AG04449 (cell line): ENCODE measurements at regions not wholly inside any gene's neighbourhood (a gene's known extent, or its start where the extent isn't known, plus 50 kb on each side); places are given as distances from the start of the nearest gene placed in this dataset.

Experiments used
- CTCF ChIA-PET: fragments of 350-600 bp; formaldehyde crosslinking; extraction: SDS; loops from one replicate; lab custom pipeline; 2021; ENCODE audit warnings: antibody characterized with exemption; lab: Yijun Ruan, JAX
- POLR2A ChIA-PET: fragments of 400-600, 350-600 bp; formaldehyde crosslinking; extraction: SDS; loops from one replicate; lab custom pipeline; 2020; ENCODE audit warnings: antibody characterized with exemption, inconsistent platforms; lab: Yijun Ruan, JAX
- DNase-seq: peaks from one replicate; pipeline ENCODE4 v3.0.0-alpha.2; 2010; ENCODE audit warnings: low read depth, low spot score
- H3K4me3 ChIP-seq: 2 replicates; pipeline ENCODE4 v1.5.1; 2011; ENCODE audit warnings: low read depth, mild to moderate bottlenecking, control low read depth, low read length
- TF ChIP-seq, protein P1 (sequence below): IDR thresholded peaks from one replicate; pipeline ENCODE4 v1.5.1; 2011; ENCODE audit warnings: mild to moderate bottlenecking, moderate library complexity, low read length, control low read depth, inconsistent platforms; ENCODE audit not compliant: insufficient read depth; ENCODE audit errors: missing control alignments

DNA sequence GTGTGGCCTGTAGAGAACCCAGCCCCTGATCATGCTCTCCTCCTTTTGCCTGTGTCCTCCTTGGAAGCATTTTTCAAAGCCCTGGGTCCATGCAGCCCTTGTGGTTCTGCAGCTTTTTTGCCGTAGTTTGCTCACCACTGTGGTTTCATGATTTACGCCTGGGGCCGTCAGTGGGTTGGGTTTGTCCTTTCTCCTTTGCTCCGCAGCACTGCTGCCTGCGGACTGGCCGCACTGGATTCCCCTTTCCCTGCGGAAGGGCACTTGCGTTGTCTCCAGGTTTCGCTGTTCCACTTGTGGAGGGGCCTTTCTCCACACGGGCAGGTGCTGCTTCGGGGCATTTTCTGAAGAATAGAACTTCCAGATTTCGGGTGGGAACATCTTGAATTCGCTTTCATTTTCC lies 1260.9 kb downstream of the BRD1 start:
- DNase-seq, result no peak
- H3K4me3 ChIP-seq, result peak overlapping the region; percentile 33
- CTCF ChIA-PET, result interaction anchor here (1.6 kb wide), 1 partner anchor 1067 kb away, joined by 3 read pairs; no protein-coding TSS in a partner anchor
- POLR2A ChIA-PET, result no interaction called here
- TF ChIP-seq, protein P1, sequence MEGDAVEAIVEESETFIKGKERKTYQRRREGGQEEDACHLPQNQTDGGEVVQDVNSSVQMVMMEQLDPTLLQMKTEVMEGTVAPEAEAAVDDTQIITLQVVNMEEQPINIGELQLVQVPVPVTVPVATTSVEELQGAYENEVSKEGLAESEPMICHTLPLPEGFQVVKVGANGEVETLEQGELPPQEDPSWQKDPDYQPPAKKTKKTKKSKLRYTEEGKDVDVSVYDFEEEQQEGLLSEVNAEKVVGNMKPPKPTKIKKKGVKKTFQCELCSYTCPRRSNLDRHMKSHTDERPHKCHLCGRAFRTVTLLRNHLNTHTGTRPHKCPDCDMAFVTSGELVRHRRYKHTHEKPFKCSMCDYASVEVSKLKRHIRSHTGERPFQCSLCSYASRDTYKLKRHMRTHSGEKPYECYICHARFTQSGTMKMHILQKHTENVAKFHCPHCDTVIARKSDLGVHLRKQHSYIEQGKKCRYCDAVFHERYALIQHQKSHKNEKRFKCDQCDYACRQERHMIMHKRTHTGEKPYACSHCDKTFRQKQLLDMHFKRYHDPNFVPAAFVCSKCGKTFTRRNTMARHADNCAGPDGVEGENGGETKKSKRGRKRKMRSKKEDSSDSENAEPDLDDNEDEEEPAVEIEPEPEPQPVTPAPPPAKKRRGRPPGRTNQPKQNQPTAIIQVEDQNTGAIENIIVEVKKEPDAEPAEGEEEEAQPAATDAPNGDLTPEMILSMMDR, result no peak

DNA sequence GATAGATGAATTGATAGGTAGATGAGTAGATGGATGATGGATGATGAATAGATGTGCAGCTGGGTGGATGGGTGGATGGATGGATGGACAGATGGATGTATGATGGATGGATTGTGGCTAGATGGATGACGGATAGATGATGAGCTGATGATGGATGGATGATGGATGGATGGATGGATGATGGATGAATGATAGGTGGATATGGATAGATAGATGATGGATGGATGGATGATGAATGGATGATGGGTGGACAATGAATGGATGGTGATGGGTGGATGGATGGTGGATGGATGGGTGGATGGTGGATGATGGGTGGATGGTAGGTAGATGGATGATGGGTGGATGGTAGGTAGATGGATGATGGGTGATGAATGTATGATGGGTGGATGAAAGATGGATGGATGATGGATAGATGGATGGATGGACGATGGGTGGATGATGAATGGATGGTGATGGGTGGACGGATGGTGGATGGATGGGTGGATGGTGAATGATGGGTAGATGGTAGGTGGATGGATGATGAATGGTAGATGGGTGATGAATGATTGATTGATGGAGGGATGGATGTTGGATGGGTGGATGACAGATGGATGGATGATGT lies 1261.7 kb downstream of the BRD1 start:
- no peak for DNase-seq
- ChIA-PET CTCF (interaction anchor here (1.6 kb wide), 1 partner anchor 1068 kb away, joined by 3 read pairs; no protein-coding TSS in a partner anchor), POLR2A (no interaction called here)
- TF ChIP-seq, protein P1, result no peak
- H3K4me3 ChIP-seq, result no peak overlapping the region

DNA sequence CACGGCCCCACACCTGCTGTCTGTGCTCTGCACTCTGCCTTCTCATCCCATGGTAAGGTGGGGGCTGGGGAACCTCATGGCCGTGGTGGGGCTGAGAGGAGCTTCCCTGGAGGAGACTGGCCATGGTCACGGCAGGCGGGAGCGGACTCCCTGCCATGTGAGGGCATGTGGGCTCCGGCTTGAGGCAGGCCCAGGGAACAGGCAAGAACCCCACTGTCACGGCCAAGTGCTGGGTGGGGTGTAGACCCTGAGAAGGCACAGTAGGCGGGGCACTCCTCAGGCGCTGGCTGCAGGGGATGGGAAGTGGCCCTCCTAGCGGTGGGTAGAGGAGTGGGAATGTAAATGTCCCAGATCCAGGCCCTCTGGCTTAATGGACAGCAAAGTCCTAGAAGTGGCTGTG lies 1262.7 kb downstream of the BRD1 start:
- H3K4me3 ChIP-seq, result no peak overlapping the region
- ChIA-PET CTCF (interaction anchor here (1.3 kb wide), 1 partner anchor 11 kb away, joined by 3 read pairs; no protein-coding TSS in a partner anchor), POLR2A (no interaction called here)
- TF ChIP-seq, protein P1, result no peak
- no peak for DNase-seq

DNA sequence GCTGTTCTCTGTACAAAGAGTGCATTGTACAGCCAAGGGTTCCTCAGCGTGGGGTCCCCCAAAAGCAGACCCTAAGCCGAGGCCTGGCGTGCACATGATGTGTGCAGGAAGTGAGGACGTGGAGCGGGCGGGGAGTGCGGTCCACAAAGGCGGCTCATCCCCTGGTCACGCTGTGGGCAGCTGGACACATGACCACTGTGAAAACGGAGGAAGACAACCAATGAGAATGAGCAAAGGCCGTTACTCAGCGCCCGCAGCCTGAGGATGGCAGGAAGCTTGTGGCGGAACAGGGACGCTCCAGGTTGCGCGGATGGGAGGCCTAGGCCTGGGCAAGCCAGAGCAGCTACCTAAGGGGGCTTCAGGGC lies 1263.7 kb downstream of the BRD1 start:
- ChIA-PET CTCF (interaction anchor here (1.3 kb wide), 1 partner anchor 10 kb away, joined by 3 read pairs; no protein-coding TSS in a partner anchor), POLR2A (no interaction called here)
- no peak overlapping the region for H3K4me3 ChIP-seq

DNA sequence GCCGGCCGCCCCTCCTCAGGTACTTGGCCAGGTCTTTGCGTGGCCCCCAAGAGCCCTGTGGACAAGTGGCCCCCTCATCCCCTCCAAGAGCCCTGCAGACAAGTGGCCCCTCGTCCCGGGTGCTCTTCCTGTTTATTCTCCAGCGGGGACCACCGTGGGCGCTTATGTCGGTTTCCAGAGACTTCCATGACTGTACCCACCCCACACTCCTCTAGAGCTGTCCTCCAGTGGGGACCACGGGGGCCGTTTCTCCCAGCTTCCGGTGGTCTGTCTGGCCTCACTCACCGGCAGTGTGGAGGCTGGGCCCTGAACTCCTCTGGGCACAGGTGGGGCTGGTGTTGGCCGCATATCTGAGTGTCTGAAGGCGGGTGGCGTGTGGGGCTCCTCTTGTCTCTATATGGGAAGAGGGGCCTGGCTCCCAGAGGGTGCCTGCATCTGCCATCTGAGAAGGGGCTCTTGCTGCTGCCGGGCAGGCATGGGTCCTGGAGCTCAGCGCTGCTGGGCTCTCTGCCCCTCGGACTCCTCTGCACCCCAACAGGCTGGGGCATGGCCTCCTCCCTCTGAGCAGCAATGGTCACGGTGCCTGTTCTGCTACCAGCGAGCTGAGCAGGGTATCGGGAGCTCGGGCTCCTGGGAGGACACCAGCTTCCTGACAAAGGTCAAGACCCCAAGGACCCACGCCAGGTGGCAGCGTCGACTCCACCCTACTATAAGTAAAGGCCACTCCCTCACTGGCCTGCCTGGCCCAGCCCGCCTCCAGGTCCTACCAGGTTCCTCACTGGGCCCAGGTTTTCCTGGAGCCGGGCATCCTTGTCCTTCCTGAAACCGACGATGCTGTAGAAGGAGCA lies 1264.3 kb downstream of the BRD1 start:
- ChIA-PET CTCF (no interaction called here), POLR2A (no interaction called here)
- no peak overlapping the region for H3K4me3 ChIP-seq
- TF ChIP-seq, protein P1, result no peak
- no peak for DNase-seq

More for the DNA sequence above, 1263.7 kb downstream of the BRD1 start:
- no peak for DNase-seq
- TF ChIP-seq, protein P1, result no peak

DNA sequence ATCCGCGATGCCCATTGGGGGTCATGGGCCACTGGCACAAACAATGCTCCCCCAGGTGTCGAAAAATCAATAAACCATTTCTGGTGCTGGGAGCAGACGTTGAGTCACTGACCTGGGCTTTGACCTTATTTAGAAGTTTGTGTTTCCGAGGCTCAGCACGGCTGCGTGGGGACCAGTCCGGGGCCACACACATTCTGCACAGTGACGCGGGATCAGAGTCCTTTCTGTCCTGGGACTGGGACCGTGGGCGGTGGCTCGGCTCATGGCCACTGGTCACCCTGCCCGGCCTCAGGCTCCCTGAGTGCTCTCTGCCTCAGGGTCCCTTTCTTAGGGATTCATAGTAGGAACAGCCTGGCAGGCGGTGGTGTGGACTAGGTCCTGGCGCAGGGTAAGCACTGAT lies 1266.0 kb downstream of the BRD1 start:
- DNase-seq, result no peak
- ChIA-PET POLR2A (no interaction called here), CTCF (no interaction called here)
- H3K4me3 ChIP-seq, result no peak overlapping the region
- TF ChIP-seq, protein P1, result no peak
